ENCODE measurements at regions not wholly inside any gene's neighbourhood (a gene's known extent, or its start where the extent isn't known, plus 50 kb on each side); places are given as distances from the start of the nearest gene placed in this dataset.

DNA sequence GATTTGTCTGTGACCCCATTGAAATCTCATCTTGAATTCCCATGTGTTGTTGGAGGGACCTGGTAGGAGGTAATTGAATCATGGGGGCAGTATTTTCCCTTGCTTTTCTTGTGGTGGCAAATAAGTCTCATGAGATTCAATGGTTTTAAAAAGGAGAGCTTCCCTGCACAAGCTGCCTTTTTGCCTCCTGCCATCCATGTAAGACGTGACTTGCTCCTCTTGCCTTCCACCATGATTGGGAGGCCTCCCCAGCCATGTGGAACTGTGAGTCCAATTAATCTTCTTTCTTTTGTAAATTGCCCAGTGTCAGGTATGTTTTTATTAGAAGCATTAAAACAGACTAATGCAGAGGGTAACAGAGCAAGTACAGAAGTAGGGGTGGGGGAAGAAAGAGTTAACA is 1097.0 kb upstream of the ADGRB3 start (continued):
- TF ChIP-seq, protein P1, sequence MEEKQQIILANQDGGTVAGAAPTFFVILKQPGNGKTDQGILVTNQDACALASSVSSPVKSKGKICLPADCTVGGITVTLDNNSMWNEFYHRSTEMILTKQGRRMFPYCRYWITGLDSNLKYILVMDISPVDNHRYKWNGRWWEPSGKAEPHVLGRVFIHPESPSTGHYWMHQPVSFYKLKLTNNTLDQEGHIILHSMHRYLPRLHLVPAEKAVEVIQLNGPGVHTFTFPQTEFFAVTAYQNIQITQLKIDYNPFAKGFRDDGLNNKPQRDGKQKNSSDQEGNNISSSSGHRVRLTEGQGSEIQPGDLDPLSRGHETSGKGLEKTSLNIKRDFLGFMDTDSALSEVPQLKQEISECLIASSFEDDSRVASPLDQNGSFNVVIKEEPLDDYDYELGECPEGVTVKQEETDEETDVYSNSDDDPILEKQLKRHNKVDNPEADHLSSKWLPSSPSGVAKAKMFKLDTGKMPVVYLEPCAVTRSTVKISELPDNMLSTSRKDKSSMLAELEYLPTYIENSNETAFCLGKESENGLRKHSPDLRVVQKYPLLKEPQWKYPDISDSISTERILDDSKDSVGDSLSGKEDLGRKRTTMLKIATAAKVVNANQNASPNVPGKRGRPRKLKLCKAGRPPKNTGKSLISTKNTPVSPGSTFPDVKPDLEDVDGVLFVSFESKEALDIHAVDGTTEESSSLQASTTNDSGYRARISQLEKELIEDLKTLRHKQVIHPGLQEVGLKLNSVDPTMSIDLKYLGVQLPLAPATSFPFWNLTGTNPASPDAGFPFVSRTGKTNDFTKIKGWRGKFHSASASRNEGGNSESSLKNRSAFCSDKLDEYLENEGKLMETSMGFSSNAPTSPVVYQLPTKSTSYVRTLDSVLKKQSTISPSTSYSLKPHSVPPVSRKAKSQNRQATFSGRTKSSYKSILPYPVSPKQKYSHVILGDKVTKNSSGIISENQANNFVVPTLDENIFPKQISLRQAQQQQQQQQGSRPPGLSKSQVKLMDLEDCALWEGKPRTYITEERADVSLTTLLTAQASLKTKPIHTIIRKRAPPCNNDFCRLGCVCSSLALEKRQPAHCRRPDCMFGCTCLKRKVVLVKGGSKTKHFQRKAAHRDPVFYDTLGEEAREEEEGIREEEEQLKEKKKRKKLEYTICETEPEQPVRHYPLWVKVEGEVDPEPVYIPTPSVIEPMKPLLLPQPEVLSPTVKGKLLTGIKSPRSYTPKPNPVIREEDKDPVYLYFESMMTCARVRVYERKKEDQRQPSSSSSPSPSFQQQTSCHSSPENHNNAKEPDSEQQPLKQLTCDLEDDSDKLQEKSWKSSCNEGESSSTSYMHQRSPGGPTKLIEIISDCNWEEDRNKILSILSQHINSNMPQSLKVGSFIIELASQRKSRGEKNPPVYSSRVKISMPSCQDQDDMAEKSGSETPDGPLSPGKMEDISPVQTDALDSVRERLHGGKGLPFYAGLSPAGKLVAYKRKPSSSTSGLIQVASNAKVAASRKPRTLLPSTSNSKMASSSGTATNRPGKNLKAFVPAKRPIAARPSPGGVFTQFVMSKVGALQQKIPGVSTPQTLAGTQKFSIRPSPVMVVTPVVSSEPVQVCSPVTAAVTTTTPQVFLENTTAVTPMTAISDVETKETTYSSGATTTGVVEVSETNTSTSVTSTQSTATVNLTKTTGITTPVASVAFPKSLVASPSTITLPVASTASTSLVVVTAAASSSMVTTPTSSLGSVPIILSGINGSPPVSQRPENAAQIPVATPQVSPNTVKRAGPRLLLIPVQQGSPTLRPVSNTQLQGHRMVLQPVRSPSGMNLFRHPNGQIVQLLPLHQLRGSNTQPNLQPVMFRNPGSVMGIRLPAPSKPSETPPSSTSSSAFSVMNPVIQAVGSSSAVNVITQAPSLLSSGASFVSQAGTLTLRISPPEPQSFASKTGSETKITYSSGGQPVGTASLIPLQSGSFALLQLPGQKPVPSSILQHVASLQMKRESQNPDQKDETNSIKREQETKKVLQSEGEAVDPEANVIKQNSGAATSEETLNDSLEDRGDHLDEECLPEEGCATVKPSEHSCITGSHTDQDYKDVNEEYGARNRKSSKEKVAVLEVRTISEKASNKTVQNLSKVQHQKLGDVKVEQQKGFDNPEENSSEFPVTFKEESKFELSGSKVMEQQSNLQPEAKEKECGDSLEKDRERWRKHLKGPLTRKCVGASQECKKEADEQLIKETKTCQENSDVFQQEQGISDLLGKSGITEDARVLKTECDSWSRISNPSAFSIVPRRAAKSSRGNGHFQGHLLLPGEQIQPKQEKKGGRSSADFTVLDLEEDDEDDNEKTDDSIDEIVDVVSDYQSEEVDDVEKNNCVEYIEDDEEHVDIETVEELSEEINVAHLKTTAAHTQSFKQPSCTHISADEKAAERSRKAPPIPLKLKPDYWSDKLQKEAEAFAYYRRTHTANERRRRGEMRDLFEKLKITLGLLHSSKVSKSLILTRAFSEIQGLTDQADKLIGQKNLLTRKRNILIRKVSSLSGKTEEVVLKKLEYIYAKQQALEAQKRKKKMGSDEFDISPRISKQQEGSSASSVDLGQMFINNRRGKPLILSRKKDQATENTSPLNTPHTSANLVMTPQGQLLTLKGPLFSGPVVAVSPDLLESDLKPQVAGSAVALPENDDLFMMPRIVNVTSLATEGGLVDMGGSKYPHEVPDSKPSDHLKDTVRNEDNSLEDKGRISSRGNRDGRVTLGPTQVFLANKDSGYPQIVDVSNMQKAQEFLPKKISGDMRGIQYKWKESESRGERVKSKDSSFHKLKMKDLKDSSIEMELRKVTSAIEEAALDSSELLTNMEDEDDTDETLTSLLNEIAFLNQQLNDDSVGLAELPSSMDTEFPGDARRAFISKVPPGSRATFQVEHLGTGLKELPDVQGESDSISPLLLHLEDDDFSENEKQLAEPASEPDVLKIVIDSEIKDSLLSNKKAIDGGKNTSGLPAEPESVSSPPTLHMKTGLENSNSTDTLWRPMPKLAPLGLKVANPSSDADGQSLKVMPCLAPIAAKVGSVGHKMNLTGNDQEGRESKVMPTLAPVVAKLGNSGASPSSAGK (IDR thresholded peaks at IDR 0.05): no peak
- TF ChIP-seq, protein P2, sequence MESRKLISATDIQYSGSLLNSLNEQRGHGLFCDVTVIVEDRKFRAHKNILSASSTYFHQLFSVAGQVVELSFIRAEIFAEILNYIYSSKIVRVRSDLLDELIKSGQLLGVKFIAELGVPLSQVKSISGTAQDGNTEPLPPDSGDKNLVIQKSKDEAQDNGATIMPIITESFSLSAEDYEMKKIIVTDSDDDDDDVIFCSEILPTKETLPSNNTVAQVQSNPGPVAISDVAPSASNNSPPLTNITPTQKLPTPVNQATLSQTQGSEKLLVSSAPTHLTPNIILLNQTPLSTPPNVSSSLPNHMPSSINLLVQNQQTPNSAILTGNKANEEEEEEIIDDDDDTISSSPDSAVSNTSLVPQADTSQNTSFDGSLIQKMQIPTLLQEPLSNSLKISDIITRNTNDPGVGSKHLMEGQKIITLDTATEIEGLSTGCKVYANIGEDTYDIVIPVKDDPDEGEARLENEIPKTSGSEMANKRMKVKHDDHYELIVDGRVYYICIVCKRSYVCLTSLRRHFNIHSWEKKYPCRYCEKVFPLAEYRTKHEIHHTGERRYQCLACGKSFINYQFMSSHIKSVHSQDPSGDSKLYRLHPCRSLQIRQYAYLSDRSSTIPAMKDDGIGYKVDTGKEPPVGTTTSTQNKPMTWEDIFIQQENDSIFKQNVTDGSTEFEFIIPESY (CRISPR knock-in tag; IDR thresholded peaks at IDR 0.05): no peak
- TF ChIP-seq E2F3 (CRISPR knock-in tag; IDR thresholded peaks at IDR 0.05): no peak
- no peak for TF ChIP-seq SOX6 (IDR thresholded peaks at IDR 0.05)

All from K562 (cell line).